DND-41 (cell line): ENCODE measurements at regions not wholly inside any gene's neighbourhood (a gene's known extent, or its start where the extent isn't known, plus 50 kb on each side); places are given as distances from the start of the nearest gene placed in this dataset.

Experiments used
- ATAC-seq: fragments of 200-7000 bp; cut with Tn5 transposase; 3 replicates; pipeline ENCODE4 v1.9.1; 2021; ENCODE audit warnings: low read depth; ENCODE audit not compliant: insufficient read depth
- DNase-seq: peaks from one replicate; pipeline ENCODE4 v3.0.0-alpha.2; 2020
- H2AFZ ChIP-seq: 2 replicates; pipeline ENCODE4 v1.6.0; 2012; ENCODE audit warnings: low read depth, low read length
- H3K27ac ChIP-seq: 2 replicates; pipeline ENCODE4 v1.5.1; 2012; ENCODE audit warnings: low read length, inconsistent platforms
- H3K27me3 ChIP-seq: fragments of 200-600 bp; sonication (generic); 2 replicates; pipeline ENCODE4 v1.6.0; 2012; ENCODE audit warnings: low read length, mild to moderate bottlenecking, inconsistent platforms; ENCODE audit not compliant: insufficient read depth, poor library complexity
- H3K36me3 ChIP-seq: 2 replicates; pipeline ENCODE4 v1.5.1; 2012; ENCODE audit warnings: low read length, inconsistent platforms; ENCODE audit not compliant: insufficient read depth
- H3K4me1 ChIP-seq: 2 replicates; pipeline ENCODE4 v1.5.1; 2012; ENCODE audit warnings: mild to moderate bottlenecking, low read length; ENCODE audit not compliant: insufficient read depth
- H3K4me2 ChIP-seq: 2 replicates; pipeline ENCODE4 v1.6.0; 2012; ENCODE audit warnings: mild to moderate bottlenecking, moderate library complexity, low read length, inconsistent platforms; ENCODE audit not compliant: insufficient read depth
- H3K4me3 ChIP-seq, 2 experiments: fragments of 200-600 bp in 1 of 2; shearing (Covaris generic) in 1 of 2; 2 replicates each; pipeline ENCODE4 v1.5.1; 2012 to 2016; ENCODE audit warnings: inconsistent platforms in 2 of 2, low read length in 2 of 2, mild to moderate bottlenecking in 2 of 2, low read depth in 1 of 2, moderate library complexity in 1 of 2
- H3K79me2 ChIP-seq: 2 replicates; pipeline ENCODE4 v1.6.0; 2012; ENCODE audit warnings: low read length, inconsistent platforms; ENCODE audit not compliant: insufficient read depth
- H3K9ac ChIP-seq: 2 replicates; pipeline ENCODE4 v1.6.0; 2012; ENCODE audit warnings: low read depth, mild to moderate bottlenecking, inconsistent platforms, low read length, moderate library complexity
- H3K9me3 ChIP-seq: 2 replicates; pipeline ENCODE4 v1.5.1; 2012; ENCODE audit warnings: low read length, moderate library complexity, mild to moderate bottlenecking, inconsistent platforms; ENCODE audit not compliant: insufficient read depth, severe bottlenecking
- H4K20me1 ChIP-seq: 2 replicates; pipeline ENCODE4 v1.6.0; 2012; ENCODE audit warnings: low read length; ENCODE audit not compliant: insufficient read depth
- CTCF ChIP-seq: IDR thresholded peaks from 2 replicates; pipeline ENCODE4 v1.5.1; 2012; ENCODE audit warnings: borderline replicate concordance, low read length, moderate library complexity, mild to moderate bottlenecking; ENCODE audit not compliant: poor library complexity, severe bottlenecking; ENCODE audit errors: extremely low read depth
- EZH2 ChIP-seq: IDR thresholded peaks from 3 replicates; pipeline ENCODE4 v1.6.1; 2012; ENCODE audit warnings: borderline replicate concordance, low read depth, mild to moderate bottlenecking, moderate library complexity, low read length, inconsistent platforms; ENCODE audit not compliant: severe bottlenecking

- no peak for DNase-seq
- no peak for ATAC-seq
- H3K27me3 ChIP-seq: peaks cover 5% of the 10 kb centered on the region
These were observed 366.0 kb upstream of the SHH start for GRCh38 chr7:156178214-156178613.

DNA sequence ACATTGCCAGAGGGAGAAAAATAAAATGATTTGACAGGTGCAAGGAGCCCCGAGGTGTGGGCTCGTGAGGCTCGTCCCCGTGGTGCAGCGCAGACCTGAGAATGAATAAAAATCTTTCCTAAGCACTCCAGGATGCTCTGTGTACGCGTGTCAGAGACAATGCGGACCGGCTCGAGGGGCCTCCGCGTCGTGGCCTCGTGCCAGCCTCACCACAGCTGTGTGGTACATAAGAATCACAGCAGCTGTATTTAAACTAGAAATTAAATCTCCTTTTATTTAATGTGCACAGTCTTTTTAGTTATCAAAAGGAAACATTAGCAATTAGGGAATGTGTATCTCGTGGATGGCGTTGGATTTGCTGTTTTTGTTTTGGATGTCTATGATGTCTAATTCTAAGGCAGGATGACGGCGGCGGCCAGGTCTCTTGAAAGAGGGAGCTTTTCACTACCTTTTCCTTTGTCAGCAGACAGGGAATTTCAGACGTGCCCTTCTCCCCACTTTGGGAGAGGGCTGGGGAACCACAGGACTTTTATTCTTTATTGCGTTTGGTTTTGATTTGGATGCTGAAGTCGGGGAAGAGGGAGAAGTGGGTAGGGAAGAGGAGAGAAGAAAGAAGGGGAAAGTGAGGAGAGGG lies 365.3 kb upstream of the SHH start:
- Histone ChIP-seq H3K4me2 (no peak overlapping the region), H3K36me3 (no peaks in the 10 kb centered on the region), H3K4me1 (no peaks in the 10 kb centered on the region), H3K27ac (no peak overlapping the region), H3K79me2 (no peaks in the 10 kb centered on the region), H2AFZ (no peak overlapping the region), H3K9ac (no peak overlapping the region), H3K27me3 (peaks cover 5% of the 10 kb centered on the region), H4K20me1 (no peaks in the 10 kb centered on the region; the same call in 1 of the 2 replicates), H3K9me3 (no peaks in the 10 kb centered on the region), H3K4me3 (no peak overlapping the region)
- DNase-seq (no peak), ATAC-seq (no peak)
- no peak for TF ChIP-seq CTCF
- TF ChIP-seq EZH2: no peak

More at GRCh38 chr7:156178214-156178613, 366.0 kb upstream of the SHH start:
- no peak for TF ChIP-seq EZH2
- no peak for TF ChIP-seq CTCF
- H3K27ac ChIP-seq: no peak overlapping the region
- H3K4me1 ChIP-seq: no peaks in the 10 kb centered on the region
- no peak overlapping the region for H3K9ac ChIP-seq
- no peak overlapping the region for H3K4me2 ChIP-seq
- no peak overlapping the region for H2AFZ ChIP-seq
- no peaks in the 10 kb centered on the region for H3K36me3 ChIP-seq
- no peaks in the 10 kb centered on the region; the same call in 1 of the 2 replicates for H4K20me1 ChIP-seq
- no peak overlapping the region for H3K4me3 ChIP-seq
- H3K79me2 ChIP-seq: no peaks in the 10 kb centered on the region
- H3K9me3 ChIP-seq: no peaks in the 10 kb centered on the region

DNA sequence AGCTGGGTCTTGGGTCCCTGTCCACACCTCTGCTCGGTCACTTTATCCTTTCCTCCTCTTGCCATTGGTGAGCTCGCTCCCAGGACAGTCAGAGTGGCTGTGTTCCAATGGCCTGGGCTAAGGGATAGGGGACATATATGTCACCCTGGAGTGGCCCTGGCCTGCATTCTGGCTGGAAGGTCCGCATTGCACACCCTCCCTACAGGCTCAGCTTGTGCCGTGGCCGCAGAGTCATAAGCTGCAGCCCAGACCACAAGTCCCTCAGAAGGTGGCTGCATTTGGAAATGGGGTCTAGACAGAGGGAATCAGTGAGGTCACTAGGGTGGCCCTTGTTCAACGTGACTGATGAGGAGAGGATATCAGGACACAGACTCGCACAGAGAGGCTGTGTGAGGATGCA lies 363.8 kb upstream of the SHH start:
- Histone ChIP-seq H3K9ac (no peak overlapping the region), H3K4me3 (no peak overlapping the region), H3K36me3 (no peaks in the 10 kb centered on the region), H4K20me1 (no peaks in the 10 kb centered on the region; the same call in 1 of the 2 replicates), H3K27me3 (peaks cover under 1% of the 10 kb centered on the region), H3K4me2 (no peak overlapping the region), H3K79me2 (no peaks in the 10 kb centered on the region), H2AFZ (no peak overlapping the region), H3K9me3 (no peaks in the 10 kb centered on the region), H3K27ac (no peak overlapping the region), H3K4me1 (no peaks in the 10 kb centered on the region)
- DNase-seq: no peak
- no peak for ATAC-seq
- TF ChIP-seq EZH2: no peak
- TF ChIP-seq CTCF: no peak
